Activated naive CD4-positive, alpha-beta T cell treated with anti-CD3 and anti-CD28 coated beads, Interleukin-2, amount 50 U/mL, for 24 hours (primary cell): ENCODE measurements at regions not wholly inside any gene's neighbourhood (a gene's known extent, or its start where the extent isn't known, plus 50 kb on each side); places are given as distances from the start of the nearest gene placed in this dataset.
"Not testable (repeated sequence)": the region's sequence is repeated elsewhere in the genome, so short reads cannot be mapped to it uniquely, and the experiment has no call there.

Experiments
- H3K27ac Mint-ChIP-seq: one replicate; pipeline ENCODE4 v1.8.0; 2021; ENCODE audit warnings: mild to moderate bottlenecking, mixed read lengths
- H3K27me3 Mint-ChIP-seq: one replicate; pipeline ENCODE4 v1.8.0; 2021; ENCODE audit warnings: mixed read lengths
- H3K36me3 Mint-ChIP-seq: one replicate; pipeline ENCODE4 v1.8.0; 2021; ENCODE audit warnings: mixed read lengths
- H3K4me1 Mint-ChIP-seq: one replicate; pipeline ENCODE4 v1.8.0; 2021; ENCODE audit warnings: mixed read lengths
- H3K4me3 Mint-ChIP-seq: one replicate; pipeline ENCODE4 v1.8.0; 2021; ENCODE audit warnings: mild to moderate bottlenecking, mixed read lengths
- H3K9me3 Mint-ChIP-seq: one replicate; pipeline ENCODE4 v1.8.0; 2021; ENCODE audit warnings: mixed read lengths

- Mint-ChIP-seq H3K27me3 (no peaks in the 10 kb centered on the region), H3K9me3 (peaks cover 4% of the 10 kb centered on the region), H3K4me3 (no peak overlapping the region), H3K4me1 (no peaks in the 10 kb centered on the region), H3K27ac (no peak overlapping the region), H3K36me3 (no peaks in the 10 kb centered on the region)
Observed at GRCh38 chr6:153425536-153425935, 294.5 kb upstream of the RGS17 start.

GRCh38 chr6:153424719-153425400 is 293.8 kb upstream of the RGS17 start:
- H3K4me3 Mint-ChIP-seq, result no peak overlapping the region

DNA sequence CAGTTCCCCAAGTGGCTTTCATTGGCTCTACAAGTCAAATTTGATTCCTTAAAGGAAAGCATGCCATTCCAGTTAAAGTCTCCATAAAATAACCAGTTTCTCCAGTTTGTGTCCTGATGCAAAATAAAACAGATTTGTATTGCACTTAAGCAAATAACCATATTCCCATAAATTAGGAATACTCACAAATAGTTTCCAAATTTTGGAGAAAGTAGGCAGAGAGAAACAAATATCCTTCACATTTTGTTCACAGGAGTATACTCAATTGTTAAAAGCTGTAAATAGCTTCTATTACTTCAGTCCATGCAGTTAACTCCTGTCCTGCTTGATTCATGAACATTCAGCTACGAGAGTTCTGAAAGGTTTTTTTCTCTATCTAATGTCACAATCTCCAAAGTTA is 281.4 kb upstream of the RGS17 start:
- no peak overlapping the region for H3K27ac Mint-ChIP-seq
- H3K27me3 Mint-ChIP-seq, result no peaks in the 10 kb centered on the region
- H3K4me1 Mint-ChIP-seq, result no peaks in the 10 kb centered on the region

More at GRCh38 chr6:153424719-153425400, 293.8 kb upstream of the RGS17 start:
- Mint-ChIP-seq H3K27ac (no peak overlapping the region), H3K36me3 (no peaks in the 10 kb centered on the region), H3K9me3 (peaks cover 4% of the 10 kb centered on the region), H3K4me1 (no peaks in the 10 kb centered on the region), H3K27me3 (no peaks in the 10 kb centered on the region)

GRCh38 chr6:153411070-153411648 is 280.1 kb upstream of the RGS17 start:
- Mint-ChIP-seq H3K4me3 (no peak overlapping the region), H3K27ac (no peak overlapping the region), H3K9me3 (peaks cover 5% of the 10 kb centered on the region), H3K36me3 (no peaks in the 10 kb centered on the region), H3K27me3 (no peaks in the 10 kb centered on the region), H3K4me1 (no peaks in the 10 kb centered on the region)

More for the DNA sequence above, 281.4 kb upstream of the RGS17 start:
- Mint-ChIP-seq H3K36me3 (no peaks in the 10 kb centered on the region), H3K4me3 (no peak overlapping the region), H3K9me3 (peaks cover 5% of the 10 kb centered on the region)

DNA sequence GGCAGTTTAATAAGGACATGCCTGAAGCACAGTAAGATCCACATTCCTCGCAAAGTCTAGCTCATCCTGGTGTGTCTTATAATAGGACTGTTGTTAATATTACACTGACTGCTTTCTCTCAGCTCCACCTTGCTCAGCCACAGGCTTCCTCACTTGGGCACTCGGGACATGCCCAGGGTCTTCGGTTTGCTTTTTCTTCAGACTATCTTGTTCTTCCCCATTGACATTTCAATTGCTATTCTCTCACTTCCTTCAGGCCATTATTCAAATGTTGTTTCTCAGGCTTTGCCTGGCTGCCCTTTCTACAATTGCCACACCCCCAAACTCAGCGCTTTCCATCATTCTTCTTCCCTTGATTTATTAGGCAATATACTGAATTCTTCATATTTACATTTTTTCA is 274.8 kb upstream of the RGS17 start:
- no peaks in the 10 kb centered on the region for H3K36me3 Mint-ChIP-seq
- H3K27ac Mint-ChIP-seq, result no peak overlapping the region
- H3K9me3 Mint-ChIP-seq, result no peaks in the 10 kb centered on the region
- no peaks in the 10 kb centered on the region for H3K27me3 Mint-ChIP-seq
- no peak overlapping the region for H3K4me3 Mint-ChIP-seq
- no peaks in the 10 kb centered on the region for H3K4me1 Mint-ChIP-seq

- no peak overlapping the region for H3K27ac Mint-ChIP-seq
- no peaks in the 10 kb centered on the region for H3K4me1 Mint-ChIP-seq
- peaks cover 4% of the 10 kb centered on the region for H3K9me3 Mint-ChIP-seq
- no peak overlapping the region for H3K4me3 Mint-ChIP-seq
- no peaks in the 10 kb centered on the region for H3K36me3 Mint-ChIP-seq
- peaks cover 3% of the 10 kb centered on the region for H3K27me3 Mint-ChIP-seq
Observed at GRCh38 chr6:153401751-153402150, 270.7 kb upstream of the RGS17 start.

DNA sequence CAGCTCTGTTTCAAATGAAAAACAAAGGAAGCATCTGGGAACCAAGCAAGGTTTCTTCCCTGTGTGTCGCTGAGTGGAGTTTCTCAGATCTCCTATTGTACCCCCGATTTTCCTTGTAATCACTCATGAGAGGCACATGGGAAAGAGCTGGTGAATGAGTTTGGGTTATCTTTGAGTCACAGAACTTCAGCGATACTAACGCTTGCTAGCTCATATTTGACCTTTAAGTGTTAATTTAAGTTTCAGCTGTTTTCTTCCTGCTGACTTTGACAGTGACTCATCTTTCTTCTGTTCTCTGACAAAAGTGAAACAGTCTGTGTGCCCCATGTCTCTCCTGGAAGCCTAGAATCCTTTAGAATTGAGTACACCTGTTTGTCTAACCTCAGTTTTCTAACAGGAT is 261.1 kb upstream of the RGS17 start:
- Mint-ChIP-seq H3K27me3 (no peaks in the 10 kb centered on the region), H3K4me1 (no peaks in the 10 kb centered on the region), H3K4me3 (no peak overlapping the region), H3K27ac (no peak overlapping the region), H3K36me3 (no peaks in the 10 kb centered on the region), H3K9me3 (no peaks in the 10 kb centered on the region)

GRCh38 chr6:153373869-153374268 is 242.8 kb upstream of the RGS17 start:
- Mint-ChIP-seq H3K27ac (no peak overlapping the region), H3K36me3 (no peaks in the 10 kb centered on the region), H3K27me3 (no peaks in the 10 kb centered on the region), H3K4me3 (no peak overlapping the region), H3K9me3 (no peaks in the 10 kb centered on the region), H3K4me1 (no peaks in the 10 kb centered on the region)

- no peaks in the 10 kb centered on the region for H3K27me3 Mint-ChIP-seq
Observed at GRCh38 chr6:153368131-153368530, 237.0 kb upstream of the RGS17 start.

DNA sequence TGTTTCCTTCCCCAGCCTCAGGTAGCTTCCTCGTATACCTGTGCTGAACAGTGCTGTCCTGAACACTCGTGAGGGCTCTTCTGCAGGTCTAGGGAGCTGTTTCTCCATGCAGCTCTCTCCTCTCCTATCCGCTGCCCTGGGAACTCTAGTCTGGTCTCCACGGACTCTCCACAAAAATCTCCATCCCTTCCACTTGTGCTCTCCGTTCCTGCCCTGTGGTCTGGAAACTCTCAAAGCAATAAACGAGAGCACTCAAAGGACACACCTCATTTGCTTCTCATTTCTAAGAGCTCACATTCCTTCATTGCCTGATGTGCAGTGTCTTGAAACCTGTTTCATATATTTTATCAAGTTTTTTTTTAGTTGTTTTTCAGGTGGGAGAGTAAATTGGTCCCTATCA is 235.9 kb upstream of the RGS17 start:
- H3K4me3 Mint-ChIP-seq, result no peak overlapping the region
- H3K4me1 Mint-ChIP-seq, result no peaks in the 10 kb centered on the region
- H3K27me3 Mint-ChIP-seq, result no peaks in the 10 kb centered on the region
- no peak overlapping the region for H3K27ac Mint-ChIP-seq
- no peaks in the 10 kb centered on the region for H3K9me3 Mint-ChIP-seq
- H3K36me3 Mint-ChIP-seq, result no peaks in the 10 kb centered on the region

More at GRCh38 chr6:153368131-153368530, 237.0 kb upstream of the RGS17 start:
- Mint-ChIP-seq H3K36me3 (no peaks in the 10 kb centered on the region), H3K9me3 (no peaks in the 10 kb centered on the region), H3K27ac (no peak overlapping the region), H3K4me3 (no peak overlapping the region), H3K4me1 (no peaks in the 10 kb centered on the region)

- Mint-ChIP-seq H3K4me3 (no peak overlapping the region), H3K27ac (no peak overlapping the region), H3K9me3 (no peaks in the 10 kb centered on the region), H3K4me1 (no peaks in the 10 kb centered on the region), H3K27me3 (no peaks in the 10 kb centered on the region), H3K36me3 (no peaks in the 10 kb centered on the region)
Observed at GRCh38 chr6:153357391-153357790, 226.3 kb upstream of the RGS17 start.

GRCh38 chr6:153340568-153340967 is 209.5 kb upstream of the RGS17 start:
- Mint-ChIP-seq H3K27me3 (no peaks in the 10 kb centered on the region), H3K36me3 (no peaks in the 10 kb centered on the region), H3K27ac (no peak overlapping the region), H3K4me3 (no peak overlapping the region), H3K9me3 (no peaks in the 10 kb centered on the region), H3K4me1 (no peaks in the 10 kb centered on the region)

- Mint-ChIP-seq H3K4me3 (no peak overlapping the region), H3K27ac (no peak overlapping the region), H3K4me1 (no peaks in the 10 kb centered on the region), H3K36me3 (no peaks in the 10 kb centered on the region), H3K27me3 (no peaks in the 10 kb centered on the region), H3K9me3 (no peaks in the 10 kb centered on the region)
Observed at GRCh38 chr6:153334121-153334520, 203.0 kb upstream of the RGS17 start.

DNA sequence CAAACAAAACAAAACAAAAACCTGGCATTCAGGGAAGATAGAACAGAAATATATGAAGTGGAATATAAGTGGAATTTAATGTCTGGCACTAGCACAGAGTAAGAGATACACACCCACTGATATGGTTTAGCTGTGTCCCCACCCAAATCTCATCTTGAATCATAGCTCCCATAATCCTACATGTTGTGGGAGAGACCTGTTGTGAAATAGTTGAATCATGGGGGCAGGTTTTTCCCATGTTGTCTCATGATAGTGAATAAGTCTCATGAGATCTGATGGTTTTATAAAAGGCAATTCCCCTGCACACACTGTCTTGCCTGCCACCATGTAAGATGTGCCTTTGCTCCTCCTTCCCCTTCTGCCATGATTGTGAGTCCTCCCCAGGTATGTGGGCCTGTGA is 200.1 kb upstream of the RGS17 start:
- not testable (repeated sequence) for H3K27me3 Mint-ChIP-seq, H3K27ac Mint-ChIP-seq, H3K4me1 Mint-ChIP-seq, H3K36me3 Mint-ChIP-seq, H3K4me3 Mint-ChIP-seq, H3K9me3 Mint-ChIP-seq

GRCh38 chr6:153328194-153328593 is 197.1 kb upstream of the RGS17 start:
- Mint-ChIP-seq H3K4me1 (no peaks in the 10 kb centered on the region), H3K9me3 (no peaks in the 10 kb centered on the region), H3K27me3 (no peaks in the 10 kb centered on the region), H3K4me3 (no peak overlapping the region), H3K36me3 (no peaks in the 10 kb centered on the region), H3K27ac (no peak overlapping the region)

DNA sequence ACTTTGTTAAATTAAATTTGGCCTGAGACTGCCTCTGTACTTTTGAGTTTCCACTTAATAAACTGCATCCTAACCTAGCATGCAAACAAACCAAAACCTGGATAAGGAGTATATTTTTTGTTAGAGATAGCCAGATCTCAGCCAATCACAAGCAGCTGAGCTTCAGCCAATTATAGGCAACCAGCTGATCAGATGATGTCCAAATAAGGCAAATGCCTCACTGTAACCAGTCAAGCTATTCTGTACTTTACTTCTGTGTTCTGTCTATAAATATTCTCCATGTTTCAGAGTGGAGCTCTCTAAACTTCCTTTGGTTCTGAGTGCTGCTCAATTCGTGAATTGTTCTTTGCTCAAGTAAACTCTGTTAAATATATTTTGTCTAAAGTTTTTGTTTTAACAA is 194.6 kb upstream of the RGS17 start:
- H3K27ac Mint-ChIP-seq, result no peak overlapping the region
- H3K4me1 Mint-ChIP-seq, result no peaks in the 10 kb centered on the region
- peaks cover 9% of the 10 kb centered on the region for H3K9me3 Mint-ChIP-seq
- H3K27me3 Mint-ChIP-seq, result no peaks in the 10 kb centered on the region
- H3K36me3 Mint-ChIP-seq, result no peaks in the 10 kb centered on the region
- no peak overlapping the region for H3K4me3 Mint-ChIP-seq

DNA sequence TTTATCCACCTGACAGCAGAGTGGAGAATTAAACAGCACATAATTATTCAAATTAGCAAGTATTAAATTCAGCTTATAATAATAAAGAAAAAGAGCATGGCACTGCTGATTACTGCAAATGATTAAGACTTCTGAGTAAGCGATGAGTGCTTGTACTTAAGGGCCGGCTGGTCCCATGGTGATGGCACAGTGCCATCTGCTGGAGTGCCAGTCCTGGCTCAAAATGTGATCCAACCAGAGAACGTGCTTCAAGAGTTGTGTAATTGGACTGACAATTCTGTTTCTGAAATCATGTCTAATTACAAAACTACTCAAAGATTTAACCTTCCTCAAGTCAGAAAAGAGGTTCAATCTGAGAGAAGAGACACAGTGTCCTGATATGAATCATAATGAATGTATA is 181.6 kb upstream of the RGS17 start:
- Mint-ChIP-seq H3K9me3 (no peaks in the 10 kb centered on the region), H3K36me3 (no peaks in the 10 kb centered on the region), H3K4me1 (no peaks in the 10 kb centered on the region), H3K4me3 (no peak overlapping the region), H3K27ac (no peak overlapping the region), H3K27me3 (no peaks in the 10 kb centered on the region)
